Activated B cell treated with CpG ODN at 0.5 μM for 24 hours (primary cell): ENCODE measurements at regions not wholly inside any gene's neighbourhood (a gene's known extent, or its start where the extent isn't known, plus 50 kb on each side); places are given as distances from the start of the nearest gene placed in this dataset.

Source experiments
- ATAC-seq: fragments of 200-7000 bp; cut with Tn5 transposase; one replicate; pipeline ENCODE4 v1.10.0; 2021; ENCODE audit warnings: low read depth, mild to moderate bottlenecking, moderate library complexity
- CTCF ChIA-PET: fragments of 350-600 bp; sonication (Branson Sonifier 250); formaldehyde crosslinking; loops from one replicate; lab custom pipeline; 2021; ENCODE audit warnings: antibody characterized with exemption; lab: Charles Lee
- POLR2A ChIA-PET: fragments of 350-600 bp; sonication (Branson Sonifier 250); formaldehyde crosslinking; loops from one replicate; lab custom pipeline; 2021; ENCODE audit warnings: antibody characterized with exemption; lab: Charles Lee
- DNase-seq: peaks from one replicate; pipeline ENCODE4 v3.0.0; 2022
- H3K27ac Mint-ChIP-seq: one replicate; pipeline ENCODE4 v1.8.0; 2020; ENCODE audit warnings: mixed read lengths
- H3K27me3 Mint-ChIP-seq: one replicate; pipeline ENCODE4 v1.8.0; 2021; ENCODE audit warnings: mixed read lengths
- H3K36me3 Mint-ChIP-seq: one replicate; pipeline ENCODE4 v1.8.0; 2021; ENCODE audit warnings: low read depth, mixed read lengths
- H3K4me1 Mint-ChIP-seq: one replicate; pipeline ENCODE4 v1.8.0; 2021; ENCODE audit warnings: mixed read lengths
- H3K4me3 Mint-ChIP-seq: one replicate; pipeline ENCODE4 v1.8.0; 2020; ENCODE audit warnings: mild to moderate bottlenecking, mixed read lengths
- H3K9me3 Mint-ChIP-seq: one replicate; pipeline ENCODE4 v1.8.0; 2020; ENCODE audit warnings: mixed read lengths
- CTCF ChIP-seq: fragments of 200-600 bp; IDR thresholded peaks from one replicate; pipeline ENCODE4 v1.8.0; 2022; ENCODE audit warnings: antibody characterized with exemption, mild to moderate bottlenecking
- intact Hi-C: fragments of 100-400 bp; cut with micrococcal nuclease; formaldehyde crosslinking; loops from one replicate; pipeline ENCODE4 v1.15.1; 2024

DNA sequence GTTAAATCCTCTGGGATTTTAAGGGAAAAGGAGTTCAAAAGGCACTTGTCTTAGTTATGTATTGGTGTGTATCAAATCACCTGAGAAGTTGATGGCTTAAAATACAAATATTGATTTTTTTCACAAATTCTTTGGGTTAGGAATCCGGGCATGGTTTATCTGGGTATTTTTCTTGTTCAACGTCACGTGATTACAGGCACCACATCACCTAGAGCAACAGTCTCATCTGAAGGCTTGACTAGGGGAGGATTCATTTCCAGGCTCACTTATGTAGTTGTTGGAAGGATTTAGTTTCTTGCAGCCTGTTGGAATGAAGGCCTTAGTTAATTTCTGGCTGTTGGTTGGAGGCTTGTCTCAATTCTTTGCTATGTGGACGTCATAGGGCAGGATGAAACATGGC lies 326.1 kb downstream of the STIM2 start:
- H3K4me1 Mint-ChIP-seq: no peaks in the 10 kb centered on the region
- no peaks in the 10 kb centered on the region for H3K36me3 Mint-ChIP-seq
- H3K27me3 Mint-ChIP-seq: peaks cover 2% of the 10 kb centered on the region
- no peak for DNase-seq
- H3K27ac Mint-ChIP-seq: no peak overlapping the region
- TF ChIP-seq CTCF: no peak
- CTCF ChIA-PET: no interaction called here
- POLR2A ChIA-PET: no interaction called here
- ATAC-seq: no peak
- intact Hi-C loops: no loop called here
- no peaks in the 10 kb centered on the region for H3K9me3 Mint-ChIP-seq
- no peak overlapping the region for H3K4me3 Mint-ChIP-seq

GRCh38 chr4:27187786-27188185 lies 327.1 kb downstream of the STIM2 start:
- ChIA-PET POLR2A (no interaction called here), CTCF (no interaction called here)
- ATAC-seq (no peak), DNase-seq (no peak)
- no peak overlapping the region for H3K27ac Mint-ChIP-seq
- no peaks in the 10 kb centered on the region for H3K36me3 Mint-ChIP-seq
- H3K9me3 Mint-ChIP-seq: no peaks in the 10 kb centered on the region
- no peak for TF ChIP-seq CTCF
- H3K27me3 Mint-ChIP-seq: peaks cover 2% of the 10 kb centered on the region
- H3K4me3 Mint-ChIP-seq: no peak overlapping the region
- intact Hi-C loops: no loop called here
- no peaks in the 10 kb centered on the region for H3K4me1 Mint-ChIP-seq

- Mint-ChIP-seq H3K4me1 (no peaks in the 10 kb centered on the region), H3K9me3 (no peaks in the 10 kb centered on the region), H3K27ac (no peak overlapping the region), H3K27me3 (peaks cover 2% of the 10 kb centered on the region), H3K4me3 (no peak overlapping the region), H3K36me3 (no peaks in the 10 kb centered on the region)
- no peak for TF ChIP-seq CTCF
- DNase-seq (no peak), ATAC-seq (no peak)
- intact Hi-C loops: no loop called here
- CTCF ChIA-PET: no interaction called here
- POLR2A ChIA-PET: no interaction called here
These were observed 329.0 kb downstream of the STIM2 start for GRCh38 chr4:27189683-27190082.

GRCh38 chr4:27191592-27191991 lies 331.0 kb downstream of the STIM2 start:
- Mint-ChIP-seq H3K9me3 (no peaks in the 10 kb centered on the region), H3K4me3 (no peak overlapping the region), H3K27me3 (peaks cover 2% of the 10 kb centered on the region), H3K4me1 (no peaks in the 10 kb centered on the region), H3K27ac (no peak overlapping the region), H3K36me3 (no peaks in the 10 kb centered on the region)
- ChIA-PET POLR2A (no interaction called here), CTCF (no interaction called here)
- intact Hi-C loops: no loop called here
- no peak for TF ChIP-seq CTCF
- ATAC-seq (no peak), DNase-seq (no peak)

DNA sequence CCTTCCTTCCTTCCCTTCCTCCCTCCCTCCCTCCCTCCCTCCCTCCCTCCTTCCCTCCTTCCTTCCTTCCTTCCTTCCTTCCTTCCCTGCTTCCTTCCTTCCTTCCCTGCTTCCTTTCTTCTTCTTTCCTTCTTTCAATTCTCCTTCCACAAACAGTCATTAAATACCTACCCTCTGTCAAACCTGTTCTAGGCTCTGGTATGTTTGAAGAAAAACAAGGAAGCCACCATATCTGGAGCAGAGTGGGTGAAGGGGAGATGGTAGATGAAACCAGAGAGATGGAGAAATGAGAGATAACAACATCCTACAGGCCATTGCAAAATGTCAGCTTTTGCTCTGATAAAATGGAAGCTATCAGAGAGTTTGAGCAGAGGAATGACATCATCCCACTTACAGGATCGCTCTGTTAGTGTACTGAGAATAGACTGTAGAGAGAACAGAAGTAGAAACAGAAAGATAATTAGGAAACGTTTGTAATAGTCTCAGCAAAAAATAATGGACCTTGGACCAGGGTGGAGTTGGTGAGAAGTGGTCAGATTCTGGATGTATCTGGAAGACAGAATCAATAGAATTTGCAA lies 334.0 kb downstream of the STIM2 start:
- DNase-seq (no peak), ATAC-seq (no peak)
- POLR2A ChIA-PET: no interaction called here
- no peak for TF ChIP-seq CTCF
- H3K27ac Mint-ChIP-seq: no peak overlapping the region
- H3K36me3 Mint-ChIP-seq: no peaks in the 10 kb centered on the region
- intact Hi-C loops: no loop called here
- CTCF ChIA-PET: no interaction called here
- H3K4me1 Mint-ChIP-seq: no peaks in the 10 kb centered on the region
- no peak overlapping the region for H3K4me3 Mint-ChIP-seq
- H3K9me3 Mint-ChIP-seq: no peaks in the 10 kb centered on the region
- H3K27me3 Mint-ChIP-seq: no peaks in the 10 kb centered on the region
